HepG2 (cell line): ENCODE measurements at regions not wholly inside any gene's neighbourhood (a gene's known extent, or its start where the extent isn't known, plus 50 kb on each side); places are given as distances from the start of the nearest gene placed in this dataset.

Experiments
- ATAC-seq: fragments of 200-7000 bp; cut with Tn5 transposase; 3 replicates; pipeline ENCODE4 v1.9.1; 2020; ENCODE audit warnings: mild to moderate bottlenecking, moderate library complexity
- BruUV-seq: library from RNA; stranded (reverse); fragments of 400-500 nt; replicated peaks from 2 replicates; lab custom pipeline; 2021; lab: Mats Ljungman, UMichigan
- CTCF ChIA-PET: fragments of 300-600 bp; formaldehyde crosslinking; extraction: SDS; loops from one replicate; lab custom pipeline; 2021; ENCODE audit warnings: low total read pairs, inconsistent platforms, low intra/inter-chr PET ratio; lab: Yijun Ruan, JAX
- POLR2A ChIA-PET: fragments of 350-600 bp; sonication (Branson Sonifier 250); formaldehyde crosslinking; loops from one replicate; lab custom pipeline; 2020; ENCODE audit warnings: antibody characterized with exemption, inconsistent platforms; lab: Yijun Ruan, JAX
- DNase-seq: peaks from one replicate; pipeline ENCODE4 v3.0.0-alpha.2; 2015; ENCODE audit warnings: low spot score
- FAIRE-seq: peaks from 3 replicates; lab custom pipeline; 2011; peaks lifted over from hg19 to GRCh38; lab: Jason Lieb, UNC
- H2AFZ ChIP-seq: one replicate; pipeline ENCODE4 v1.6.1; 2011; ENCODE audit warnings: low read length, inconsistent platforms
- H3K27ac ChIP-seq: fragments of 300-600 bp; 3 replicates; pipeline ENCODE4 v1.8.0; 2011; ENCODE audit warnings: mixed run types, mild to moderate bottlenecking, mixed read lengths, low read length, inconsistent platforms; ENCODE audit not compliant: insufficient read depth; ENCODE audit errors: extremely low read length
- H3K27me3 ChIP-seq, 2 experiments: fragments of 200-600 bp in 1 of 2; 2 replicates in 1 of 2; 3 replicates in 1 of 2; pipeline versions ENCODE4 v1.6.0 to v1.8.0; 2011; ENCODE audit warnings: low read length in 2 of 2, mild to moderate bottlenecking in 2 of 2, moderate library complexity in 2 of 2, inconsistent platforms in 1 of 2; ENCODE audit not compliant: insufficient read depth in 2 of 2, control insufficient read depth in 1 of 2
- H3K36me3 ChIP-seq, 2 experiments: fragments of 200-600 bp in 1 of 2; replicated peaks in 1 of 2; 2 replicates in 1 of 2; 3 replicates in 1 of 2; pipeline versions ENCODE4 v1.5.1 to v1.8.0; 2011; ENCODE audit warnings: low read length in 2 of 2, inconsistent platforms in 1 of 2; ENCODE audit not compliant: insufficient read depth in 2 of 2, control insufficient read depth in 1 of 2
- H3K4me1 ChIP-seq: 2 replicates; pipeline ENCODE4 v1.5.1; 2012; ENCODE audit warnings: low read length, inconsistent platforms; ENCODE audit not compliant: insufficient read depth
- H3K4me2 ChIP-seq: 2 replicates; pipeline ENCODE4 v1.6.0; 2011; ENCODE audit warnings: low read depth, low read length, inconsistent platforms
- H3K4me3 ChIP-seq, 3 experiments: fragments of 200-600 bp in 1 of 3; sonication (generic), shearing (Covaris generic) in 1 of 3; replicated peaks in 1 of 3; 2 replicates each; pipeline ENCODE4 v1.5.1; 2011 to 2016; ENCODE audit warnings: low read length in 3 of 3, inconsistent platforms in 2 of 3, low read depth in 2 of 3, mild to moderate bottlenecking in 2 of 3, control low read depth in 1 of 3, mixed read lengths in 1 of 3; ENCODE audit not compliant: insufficient read depth in 1 of 3
- H3K79me2 ChIP-seq: one replicate; pipeline ENCODE4 v1.6.1; 2011; ENCODE audit warnings: low read length, inconsistent platforms; ENCODE audit not compliant: insufficient read depth
- H3K9ac ChIP-seq: 2 replicates; pipeline ENCODE4 v1.6.0; 2011; ENCODE audit warnings: mild to moderate bottlenecking, low read depth, low read length, inconsistent platforms; ENCODE audit not compliant: insufficient read depth
- H3K9me3 ChIP-seq: 2 replicates; pipeline ENCODE4 v1.5.1; 2012; ENCODE audit warnings: mild to moderate bottlenecking, low read length
- H4K20me1 ChIP-seq: 2 replicates; pipeline ENCODE4 v1.6.0; 2011; ENCODE audit warnings: inconsistent platforms, mild to moderate bottlenecking, low read length, moderate library complexity; ENCODE audit not compliant: insufficient read depth
- ATF7-NPFF ChIP-seq: sonication (generic); formaldehyde crosslinking; IDR thresholded peaks from 2 replicates; pipeline ENCODE4 v1.8.1; 2023; ENCODE audit warnings: mild to moderate bottlenecking, low read depth, missing genetic modification reagents, moderate library complexity
- CEBPB ChIP-seq: IDR thresholded peaks from 2 replicates; pipeline ENCODE4 v1.6.1; 2011; ENCODE audit warnings: low read depth, low read length, improper control_type of control experiment, borderline replicate concordance
- ETV6 ChIP-seq: sonication (generic); formaldehyde crosslinking; conservative IDR thresholded peaks from 2 replicates; pipeline ENCODE4 v1.4.0; 2020; ENCODE audit warnings: missing genetic modification reagents
- ZFP36 ChIP-seq: fragments of 150-350 bp; IDR thresholded peaks from 2 replicates; pipeline ENCODE4 v1.6.1; 2018; ENCODE audit warnings: borderline replicate concordance, low read length, low read depth; ENCODE audit not compliant: partially characterized antibody
- ZNF3 ChIP-seq: IDR thresholded peaks from 2 replicates; pipeline ENCODE4 v1.7.0; 2017; ENCODE audit warnings: inconsistent platforms
- ZNF432 ChIP-seq: sonication (generic); formaldehyde crosslinking; IDR thresholded peaks from 2 replicates; pipeline ENCODE4 v1.5.0; 2020; ENCODE audit warnings: missing genetic modification reagents, mild to moderate bottlenecking, borderline replicate concordance
- ZNF549 ChIP-seq: sonication (generic); formaldehyde crosslinking; IDR thresholded peaks from 2 replicates; pipeline ENCODE4 v1.5.0; 2020; ENCODE audit warnings: missing genetic modification reagents
- WGBS: methylation state at CpG from one replicate; pipeline ENCODE4 v1.1.6; 2017; ENCODE audit warnings: low lambda C conversion rate; 5-methylcytosine and 5-hydroxymethylcytosine counted together
- in situ Hi-C: cut with HindIII; loops from 2 replicates; pipeline ENCODE4 v1.10.0; 2017; ENCODE audit warnings: low pct_unique_long_range_greater_than_20kb; ENCODE audit not compliant: extremely low pct_ligation_motif_present
- intact Hi-C: fragments of 100-400 bp; cut with micrococcal nuclease; formaldehyde crosslinking; loops from one replicate; pipeline ENCODE4 v1.10.0; 2022; ENCODE audit not compliant: unreplicated experiment
- TF ChIP-seq, protein P1 (sequence below), 2 experiments: fragments of 450-650 bp in 1 of 2; sonication (generic) in 1 of 2; formaldehyde crosslinking in 1 of 2; IDR thresholded peaks; 2 replicates each; pipeline versions ENCODE4 v1.6.1 to v1.8.0; 2016 to 2022; ENCODE audit warnings: antibody characterized with exemption in 1 of 2, mild to moderate bottlenecking in 1 of 2, missing genetic modification reagents in 1 of 2
- TF ChIP-seq, protein P2 (sequence below): sonication (generic); formaldehyde crosslinking; IDR thresholded peaks from 2 replicates; pipeline ENCODE4 v1.4.0; 2020; ENCODE audit warnings: missing genetic modification reagents, borderline replicate concordance
- TF ChIP-seq, protein P3 (sequence below): IDR thresholded peaks from 2 replicates; pipeline ENCODE4 v1.6.1; 2016
- TF ChIP-seq, protein P4 (sequence below): sonication (generic); formaldehyde crosslinking; IDR thresholded peaks from 2 replicates; pipeline ENCODE4 v1.4.0; 2020; ENCODE audit warnings: missing genetic modification reagents

DNA sequence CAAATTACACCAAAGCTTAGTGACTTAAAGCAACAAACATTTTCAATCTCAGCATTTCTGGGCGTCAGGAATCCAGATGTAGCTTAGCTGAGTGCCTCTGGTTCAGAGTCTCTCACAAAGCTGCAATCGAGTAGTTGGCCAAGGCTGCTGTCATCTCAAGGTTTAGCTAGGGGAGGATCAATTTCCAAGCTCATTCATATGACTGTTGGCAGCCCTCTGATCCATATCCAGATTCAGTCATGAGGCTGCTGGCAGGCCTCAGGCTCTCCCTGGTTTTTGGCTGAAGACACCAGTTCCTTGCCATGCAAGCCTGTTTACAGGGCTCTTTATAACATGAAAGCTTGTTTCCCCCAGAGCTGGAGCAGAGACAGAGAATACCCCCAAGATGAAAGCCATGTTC is 419.5 kb upstream of the TLE4 start:
- no peak for ATAC-seq
- ChIA-PET POLR2A (no interaction called here), CTCF (no interaction called here)
- no peaks in the 10 kb centered on the region for H3K4me1 ChIP-seq
- intact Hi-C loops: no loop called here
- BruUV-seq: no TSS peak
- H3K27me3 ChIP-seq: no peaks in the 10 kb centered on the region
- no peak for DNase-seq
- no peak for FAIRE-seq
- 0% methylated on average over 1 of the region's 2 CpGs for WGBS
- no peaks in the 10 kb centered on the region for H3K79me2 ChIP-seq
- H3K4me3 ChIP-seq: no peak overlapping the region
- no peak overlapping the region for H3K4me2 ChIP-seq
- H3K36me3 ChIP-seq: no peaks in the 10 kb centered on the region
- in situ Hi-C loops: no loop called here
- no peaks in the 10 kb centered on the region for H4K20me1 ChIP-seq
- H3K9ac ChIP-seq: no peak overlapping the region
- H3K27ac ChIP-seq: no peak overlapping the region
- H3K9me3 ChIP-seq: no peaks in the 10 kb centered on the region
- H2AFZ ChIP-seq: no peak overlapping the region
- TF ChIP-seq ZNF3: no peak
- TF ChIP-seq ZFP36: no peak
- TF ChIP-seq ZNF549: no peak
- no peak for TF ChIP-seq ATF7-NPFF (CRISPR knock-in tag)
- TF ChIP-seq, protein P1, sequence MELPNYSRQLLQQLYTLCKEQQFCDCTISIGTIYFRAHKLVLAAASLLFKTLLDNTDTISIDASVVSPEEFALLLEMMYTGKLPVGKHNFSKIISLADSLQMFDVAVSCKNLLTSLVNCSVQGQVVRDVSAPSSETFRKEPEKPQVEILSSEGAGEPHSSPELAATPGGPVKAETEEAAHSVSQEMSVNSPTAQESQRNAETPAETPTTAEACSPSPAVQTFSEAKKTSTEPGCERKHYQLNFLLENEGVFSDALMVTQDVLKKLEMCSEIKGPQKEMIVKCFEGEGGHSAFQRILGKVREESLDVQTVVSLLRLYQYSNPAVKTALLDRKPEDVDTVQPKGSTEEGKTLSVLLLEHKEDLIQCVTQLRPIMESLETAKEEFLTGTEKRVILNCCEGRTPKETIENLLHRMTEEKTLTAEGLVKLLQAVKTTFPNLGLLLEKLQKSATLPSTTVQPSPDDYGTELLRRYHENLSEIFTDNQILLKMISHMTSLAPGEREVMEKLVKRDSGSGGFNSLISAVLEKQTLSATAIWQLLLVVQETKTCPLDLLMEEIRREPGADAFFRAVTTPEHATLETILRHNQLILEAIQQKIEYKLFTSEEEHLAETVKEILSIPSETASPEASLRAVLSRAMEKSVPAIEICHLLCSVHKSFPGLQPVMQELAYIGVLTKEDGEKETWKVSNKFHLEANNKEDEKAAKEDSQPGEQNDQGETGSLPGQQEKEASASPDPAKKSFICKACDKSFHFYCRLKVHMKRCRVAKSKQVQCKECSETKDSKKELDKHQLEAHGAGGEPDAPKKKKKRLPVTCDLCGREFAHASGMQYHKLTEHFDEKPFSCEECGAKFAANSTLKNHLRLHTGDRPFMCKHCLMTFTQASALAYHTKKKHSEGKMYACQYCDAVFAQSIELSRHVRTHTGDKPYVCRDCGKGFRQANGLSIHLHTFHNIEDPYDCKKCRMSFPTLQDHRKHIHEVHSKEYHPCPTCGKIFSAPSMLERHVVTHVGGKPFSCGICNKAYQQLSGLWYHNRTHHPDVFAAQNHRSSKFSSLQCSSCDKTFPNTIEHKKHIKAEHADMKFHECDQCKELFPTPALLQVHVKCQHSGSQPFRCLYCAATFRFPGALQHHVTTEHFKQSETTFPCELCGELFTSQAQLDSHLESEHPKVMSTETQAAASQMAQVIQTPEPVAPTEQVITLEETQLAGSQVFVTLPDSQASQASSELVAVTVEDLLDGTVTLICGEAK (IDR thresholded peaks at IDR 0.05): no peak
- TF ChIP-seq, protein P1 (CRISPR knock-in tag; IDR thresholded peaks at IDR 0.05): no peak
- no peak for TF ChIP-seq ZNF432 (CRISPR knock-in tag)
- no peak for TF ChIP-seq ETV6 (CRISPR knock-in tag)
- TF ChIP-seq, protein P2, sequence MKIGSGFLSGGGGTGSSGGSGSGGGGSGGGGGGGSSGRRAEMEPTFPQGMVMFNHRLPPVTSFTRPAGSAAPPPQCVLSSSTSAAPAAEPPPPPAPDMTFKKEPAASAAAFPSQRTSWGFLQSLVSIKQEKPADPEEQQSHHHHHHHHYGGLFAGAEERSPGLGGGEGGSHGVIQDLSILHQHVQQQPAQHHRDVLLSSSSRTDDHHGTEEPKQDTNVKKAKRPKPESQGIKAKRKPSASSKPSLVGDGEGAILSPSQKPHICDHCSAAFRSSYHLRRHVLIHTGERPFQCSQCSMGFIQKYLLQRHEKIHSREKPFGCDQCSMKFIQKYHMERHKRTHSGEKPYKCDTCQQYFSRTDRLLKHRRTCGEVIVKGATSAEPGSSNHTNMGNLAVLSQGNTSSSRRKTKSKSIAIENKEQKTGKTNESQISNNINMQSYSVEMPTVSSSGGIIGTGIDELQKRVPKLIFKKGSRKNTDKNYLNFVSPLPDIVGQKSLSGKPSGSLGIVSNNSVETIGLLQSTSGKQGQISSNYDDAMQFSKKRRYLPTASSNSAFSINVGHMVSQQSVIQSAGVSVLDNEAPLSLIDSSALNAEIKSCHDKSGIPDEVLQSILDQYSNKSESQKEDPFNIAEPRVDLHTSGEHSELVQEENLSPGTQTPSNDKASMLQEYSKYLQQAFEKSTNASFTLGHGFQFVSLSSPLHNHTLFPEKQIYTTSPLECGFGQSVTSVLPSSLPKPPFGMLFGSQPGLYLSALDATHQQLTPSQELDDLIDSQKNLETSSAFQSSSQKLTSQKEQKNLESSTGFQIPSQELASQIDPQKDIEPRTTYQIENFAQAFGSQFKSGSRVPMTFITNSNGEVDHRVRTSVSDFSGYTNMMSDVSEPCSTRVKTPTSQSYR (CRISPR knock-in tag): no peak
- TF ChIP-seq CEBPB: no peak
- TF ChIP-seq, protein P3, sequence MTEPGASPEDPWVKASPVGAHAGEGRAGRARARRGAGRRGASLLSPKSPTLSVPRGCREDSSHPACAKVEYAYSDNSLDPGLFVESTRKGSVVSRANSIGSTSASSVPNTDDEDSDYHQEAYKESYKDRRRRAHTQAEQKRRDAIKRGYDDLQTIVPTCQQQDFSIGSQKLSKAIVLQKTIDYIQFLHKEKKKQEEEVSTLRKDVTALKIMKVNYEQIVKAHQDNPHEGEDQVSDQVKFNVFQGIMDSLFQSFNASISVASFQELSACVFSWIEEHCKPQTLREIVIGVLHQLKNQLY (CRISPR knock-in tag): no peak
- TF ChIP-seq, protein P4, sequence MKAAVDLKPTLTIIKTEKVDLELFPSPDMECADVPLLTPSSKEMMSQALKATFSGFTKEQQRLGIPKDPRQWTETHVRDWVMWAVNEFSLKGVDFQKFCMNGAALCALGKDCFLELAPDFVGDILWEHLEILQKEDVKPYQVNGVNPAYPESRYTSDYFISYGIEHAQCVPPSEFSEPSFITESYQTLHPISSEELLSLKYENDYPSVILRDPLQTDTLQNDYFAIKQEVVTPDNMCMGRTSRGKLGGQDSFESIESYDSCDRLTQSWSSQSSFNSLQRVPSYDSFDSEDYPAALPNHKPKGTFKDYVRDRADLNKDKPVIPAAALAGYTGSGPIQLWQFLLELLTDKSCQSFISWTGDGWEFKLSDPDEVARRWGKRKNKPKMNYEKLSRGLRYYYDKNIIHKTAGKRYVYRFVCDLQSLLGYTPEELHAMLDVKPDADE (CRISPR knock-in tag): no peak
